IMR-90 (cell line): ENCODE measurements at regions not wholly inside any gene's neighbourhood (a gene's known extent, or its start where the extent isn't known, plus 50 kb on each side); places are given as distances from the start of the nearest gene placed in this dataset.

Experiments
- ATAC-seq: fragments of 200-7000 bp; cut with Tn5 transposase; 2 replicates; pipeline ENCODE4 v1.9.1; 2020; ENCODE audit warnings: low read depth, mild to moderate bottlenecking, moderate library complexity
- BruUV-seq: library from RNA; stranded (reverse); fragments of 400-500 nt; replicated peaks from 2 replicates; lab custom pipeline; 2021; lab: Mats Ljungman, UMichigan
- CTCF ChIA-PET: fragments of 300-600 bp; formaldehyde crosslinking; extraction: SDS; loops from one replicate; lab custom pipeline; 2021; ENCODE audit warnings: antibody characterized with exemption; lab: Yijun Ruan, JAX
- POLR2A ChIA-PET: fragments of 300-600 bp; sonication (Branson Sonifier 250); formaldehyde crosslinking; loops from one replicate; lab custom pipeline; 2022; ENCODE audit warnings: antibody characterized with exemption; ENCODE audit not compliant: unreplicated experiment; lab: Charles Lee
- DNase-seq: peaks from one replicate; pipeline ENCODE4 v3.0.0; 2013
- H2AFZ ChIP-seq: replicated peaks from 2 replicates; pipeline ENCODE3; 2013; ENCODE audit warnings: low read length, mild to moderate bottlenecking; ENCODE audit not compliant: poor library complexity
- H2AK5ac ChIP-seq: 2 replicates; pipeline ENCODE4 v1.6.1; 2013; ENCODE audit warnings: low read depth, low read length, inconsistent platforms
- H2AK9ac ChIP-seq: replicated peaks from 2 replicates; pipeline ENCODE3; 2013; ENCODE audit warnings: mild to moderate bottlenecking, low read depth, low read length, moderate library complexity; ENCODE audit not compliant: poor library complexity
- H2BK120ac ChIP-seq: 2 replicates; pipeline ENCODE4 v1.6.1; 2013; ENCODE audit warnings: low read depth, low read length, inconsistent platforms
- H2BK15ac ChIP-seq: 3 replicates; pipeline ENCODE4 v1.6.1; 2013; ENCODE audit warnings: low read depth, low read length, inconsistent platforms
- H2BK20ac ChIP-seq: 2 replicates; pipeline ENCODE4 v1.6.1; 2013; ENCODE audit warnings: low read depth, mild to moderate bottlenecking, inconsistent platforms, low read length, moderate library complexity
- H2BK5ac ChIP-seq: 2 replicates; pipeline ENCODE4 v1.6.1; 2013; ENCODE audit warnings: mild to moderate bottlenecking, low read depth, low read length, inconsistent platforms; ENCODE audit not compliant: poor library complexity, severe bottlenecking
- H3K14ac ChIP-seq: replicated peaks from 2 replicates; pipeline ENCODE4 v1.6.1; 2013; ENCODE audit warnings: low read depth, low read length, inconsistent platforms
- H3K18ac ChIP-seq: 2 replicates; pipeline ENCODE4 v1.6.1; 2013; ENCODE audit warnings: low read depth, low read length, control low read depth
- H3K23ac ChIP-seq: 2 replicates; pipeline ENCODE4 v1.6.1; 2013; ENCODE audit warnings: low read depth, low read length, inconsistent platforms
- H3K27ac ChIP-seq: 2 replicates; pipeline ENCODE4 v1.5.1; 2013; ENCODE audit warnings: mild to moderate bottlenecking, control low read depth, low read length; ENCODE audit not compliant: insufficient read depth
- H3K27me3 ChIP-seq: 2 replicates; pipeline ENCODE4 v1.6.1; 2013; ENCODE audit warnings: low read length; ENCODE audit not compliant: control insufficient read depth, insufficient read depth
- H3K36me3 ChIP-seq: 2 replicates; pipeline ENCODE4 v1.6.1; 2013; ENCODE audit warnings: low read length, mixed read lengths; ENCODE audit not compliant: control insufficient read depth, insufficient read depth
- H3K4ac ChIP-seq: 2 replicates; pipeline ENCODE4 v1.6.1; 2013; ENCODE audit warnings: low read depth, low read length, inconsistent platforms
- H3K4me1 ChIP-seq: 2 replicates; pipeline ENCODE4 v1.6.1; 2013; ENCODE audit warnings: low read length, mixed read lengths; ENCODE audit not compliant: control insufficient read depth, insufficient read depth
- H3K4me2 ChIP-seq: 2 replicates; pipeline ENCODE4 v1.6.1; 2013; ENCODE audit warnings: low read depth, mild to moderate bottlenecking, control low read depth, low read length, moderate library complexity
- H3K4me3 ChIP-seq: 2 replicates; pipeline ENCODE4 v1.5.1; 2013; ENCODE audit warnings: low read depth, mild to moderate bottlenecking, control low read depth, low read length, moderate library complexity; ENCODE audit not compliant: insufficient read depth
- H3K56ac ChIP-seq: 2 replicates; pipeline ENCODE4 v1.6.1; 2013; ENCODE audit warnings: low read length, inconsistent platforms; ENCODE audit not compliant: insufficient read depth; ENCODE audit errors: extremely low read depth
- H3K79me1 ChIP-seq, 2 experiments: 2 replicates each; pipeline ENCODE4 v1.6.1; 2013; ENCODE audit warnings: low read length in 2 of 2, inconsistent platforms in 1 of 2, low read depth in 1 of 2
- H3K9ac ChIP-seq: 2 replicates; pipeline ENCODE4 v1.6.1; 2013; ENCODE audit warnings: low read depth, low read length, control low read depth
- H3K9me1 ChIP-seq: 2 replicates; pipeline ENCODE4 v1.6.1; 2013; ENCODE audit warnings: low read length, inconsistent platforms; ENCODE audit not compliant: insufficient read depth
- H3K9me3 ChIP-seq: 2 replicates; pipeline ENCODE4 v1.6.1; 2013; ENCODE audit warnings: low read length; ENCODE audit not compliant: control insufficient read depth, insufficient read depth
- H4K20me1 ChIP-seq: 2 replicates; pipeline ENCODE4 v1.6.1; 2013; ENCODE audit warnings: low read length, inconsistent platforms; ENCODE audit not compliant: insufficient read depth
- H4K5ac ChIP-seq: 2 replicates; pipeline ENCODE4 v1.6.1; 2013; ENCODE audit warnings: mild to moderate bottlenecking, low read depth, low read length, control low read depth
- H4K8ac ChIP-seq, 2 experiments: 2 replicates each; pipeline ENCODE4 v1.6.1; 2013; ENCODE audit warnings: low read depth in 2 of 2, low read length in 2 of 2, control low read depth in 1 of 2, inconsistent platforms in 1 of 2
- H4K91ac ChIP-seq: 2 replicates; pipeline ENCODE4 v1.6.1; 2013; ENCODE audit warnings: low read depth, low read length, inconsistent platforms; ENCODE audit not compliant: insufficient read depth
- BHLHE40 ChIP-seq: fragments of 150-350 bp; IDR thresholded peaks from 2 replicates; pipeline ENCODE4 v1.6.1; 2016; ENCODE audit warnings: mild to moderate bottlenecking, low read depth, low read length
- CEBPB ChIP-seq: IDR thresholded peaks from 2 replicates; pipeline ENCODE4 v1.6.1; 2012; ENCODE audit warnings: low read depth, low read length, improper control_type of control experiment
- CHD1 ChIP-seq: IDR thresholded peaks from 2 replicates; pipeline ENCODE4 v1.6.1; 2012; ENCODE audit warnings: low read depth, low read length, improper control_type of control experiment
- CTCF ChIP-seq: conservative IDR thresholded peaks from 2 replicates; pipeline ENCODE4 v1.5.1; 2012; ENCODE audit warnings: mild to moderate bottlenecking, low read depth, low read length, improper control_type of control experiment
- ELK1 ChIP-seq: fragments of 150-350 bp; IDR thresholded peaks from 2 replicates; pipeline ENCODE4 v1.6.1; 2016; ENCODE audit warnings: low read depth, mild to moderate bottlenecking, low read length, moderate library complexity, borderline replicate concordance
- FOS ChIP-seq: fragments of 150-350 bp; IDR thresholded peaks from 2 replicates; pipeline ENCODE4 v1.6.1; 2016; ENCODE audit warnings: low read depth, low read length
- MAFK ChIP-seq: IDR thresholded peaks from 2 replicates; pipeline ENCODE4 v1.6.1; 2012; ENCODE audit warnings: low read depth, low read length, improper control_type of control experiment
- MAZ ChIP-seq: IDR thresholded peaks from 2 replicates; pipeline ENCODE4 v1.6.1; 2012; ENCODE audit warnings: low read depth, mild to moderate bottlenecking, low read length, improper control_type of control experiment, moderate library complexity, borderline replicate concordance
- MXI1 ChIP-seq: IDR thresholded peaks from 2 replicates; pipeline ENCODE4 v1.6.1; 2012; ENCODE audit warnings: low read depth, mild to moderate bottlenecking, low read length, moderate library complexity, borderline replicate concordance
- NFE2L2 ChIP-seq: fragments of 150-350 bp; IDR thresholded peaks from 2 replicates; pipeline ENCODE4 v1.6.1; 2016; ENCODE audit warnings: low read depth, mild to moderate bottlenecking, low read length
- POLR2A ChIP-seq: IDR thresholded peaks from 2 replicates; pipeline ENCODE4 v1.6.1; 2012; ENCODE audit warnings: mild to moderate bottlenecking, low read depth, low read length
- RAD21 ChIP-seq: IDR thresholded peaks from 2 replicates; pipeline ENCODE4 v1.6.1; 2012; ENCODE audit warnings: low read length, improper control_type of control experiment
- RCOR1 ChIP-seq: IDR thresholded peaks from 2 replicates; pipeline ENCODE4 v1.6.1; 2012; ENCODE audit warnings: mild to moderate bottlenecking, low read length, improper control_type of control experiment; ENCODE audit not compliant: insufficient replicate concordance
- RFX5 ChIP-seq: IDR thresholded peaks from 2 replicates; pipeline ENCODE4 v1.8.0; 2012; ENCODE audit warnings: low read depth, mild to moderate bottlenecking, low read length, moderate library complexity
- SMC3 ChIP-seq: fragments of 150-350 bp; IDR thresholded peaks from 2 replicates; pipeline ENCODE4 v1.6.1; 2016; ENCODE audit warnings: low read depth, mild to moderate bottlenecking, antibody characterized with exemption, low read length, moderate library complexity
- USF2 ChIP-seq: fragments of 150-350 bp; IDR thresholded peaks from 2 replicates; pipeline ENCODE4 v1.6.1; 2017; ENCODE audit warnings: mild to moderate bottlenecking, antibody characterized with exemption, low read length, low read depth
- WGBS, 2 experiments: methylation state at CpG; one replicate each; pipeline versions ENCODE4 v1.1.5 to v1.1.7; 2013; ENCODE audit warnings: missing lambda C conversion rate in 2 of 2; ENCODE audit not compliant: insufficient read length in 1 of 2; ENCODE audit errors: extremely low coverage in 2 of 2; 5-methylcytosine and 5-hydroxymethylcytosine counted together
- dilution Hi-C: fragments of 300-500 bp; cut with HindIII; formaldehyde crosslinking; loops from one replicate; pipeline ENCODE4 v1.14.3; 2018; ENCODE audit warnings: low sequenced_read_pairs; ENCODE audit not compliant: unreplicated experiment
- in situ Hi-C: fragments of 300-500 bp; cut with MboI; formaldehyde crosslinking; loops from 3 replicates; pipeline ENCODE4 v1.14.3; 2019; ENCODE audit warnings: low sequenced_read_pairs, inconsistent platforms, mixed read lengths
- intact Hi-C: fragments of 100-400 bp; cut with micrococcal nuclease; formaldehyde crosslinking; loops from 2 replicates; pipeline ENCODE4 v1.10.0; 2022

GRCh38 chrX:23276475-23276874 is 58.2 kb upstream of the PTCHD1 start:
- Histone ChIP-seq H3K79me1 (no peaks in the 10 kb centered on the region), H3K18ac (no peak overlapping the region), H3K4me1 (no peaks in the 10 kb centered on the region), H3K56ac (no peak overlapping the region), H3K4ac (no peak overlapping the region), H2BK20ac (no peak overlapping the region), H2BK15ac (no peak overlapping the region), H2AK5ac (no peak overlapping the region), H3K9me1 (no peaks in the 10 kb centered on the region), H3K4me3 (no peak overlapping the region), H3K4me2 (no peak overlapping the region), H4K20me1 (no peaks in the 10 kb centered on the region), H3K9ac (no peak overlapping the region), H3K14ac (no peak overlapping the region), H3K9me3 (no peaks in the 10 kb centered on the region), H4K5ac (no peak overlapping the region), H3K23ac (no peak overlapping the region), H3K27ac (no peak overlapping the region), H2AK9ac (no peak overlapping the region), H3K27me3 (no peaks in the 10 kb centered on the region), H3K36me3 (no peaks in the 10 kb centered on the region), H2BK5ac (no peak overlapping the region), H4K91ac (no peak overlapping the region), H4K8ac (no peak overlapping the region), H2BK120ac (no peak overlapping the region), H2AFZ (no peak overlapping the region)
- dilution Hi-C loops (no loop called here), in situ Hi-C loops (no loop called here), intact Hi-C loops (no loop called here)
- ATAC-seq (no peak), DNase-seq (no peak)
- whole genome bisulfite sequencing, 2 experiments, result 59% methylated on average over 3 of the region's 10 CpGs; no CpG with 5 or more reads in 1 of the 2 experiments
- no peak for TF ChIP-seq CHD1
- TF ChIP-seq BHLHE40, result no peak
- no peak for TF ChIP-seq RFX5
- TF ChIP-seq MXI1, result no peak
- no peak for TF ChIP-seq SMC3
- TF ChIP-seq CEBPB, result no peak
- TF ChIP-seq RAD21, result no peak
- TF ChIP-seq CTCF, result no peak
- no peak for TF ChIP-seq ELK1
- TF ChIP-seq MAFK, result no peak
- TF ChIP-seq NFE2L2, result no peak
- TF ChIP-seq RCOR1, result no peak
- TF ChIP-seq USF2, result no peak
- TF ChIP-seq FOS, result no peak
- no peak for TF ChIP-seq MAZ
- TF ChIP-seq POLR2A, result no peak
- ChIA-PET CTCF (no interaction called here), POLR2A (no interaction called here)
- BruUV-seq, result no TSS peak
